Smooth muscle cell (in vitro differentiated cells): ENCODE measurements at regions not wholly inside any gene's neighbourhood (a gene's known extent, or its start where the extent isn't known, plus 50 kb on each side); places are given as distances from the start of the nearest gene placed in this dataset.
"Not testable (repeated sequence)": the region's sequence is repeated elsewhere in the genome, so short reads cannot be mapped to it uniquely, and the experiment has no call there.

Experiments used
- DNase-seq: peaks from one replicate; lab custom pipeline; 2025; ENCODE audit not compliant: unreplicated experiment; lab: John Stamatoyannopoulos, UW
- H2AFZ ChIP-seq: fragments of 200-600 bp; sonication (generic); 2 replicates; pipeline ENCODE4 v1.6.0; 2016; ENCODE audit warnings: antibody characterized with exemption, low read depth, mild to moderate bottlenecking
- H3F3A ChIP-seq: fragments of 200-600 bp; sonication (generic); 2 replicates; pipeline ENCODE4 v1.6.0; 2017; ENCODE audit warnings: antibody characterized with exemption, low read depth
- H3K27ac ChIP-seq: fragments of 200-600 bp; sonication (generic); 2 replicates; pipeline ENCODE4 v1.5.1; 2016; ENCODE audit warnings: low read depth, mild to moderate bottlenecking
- H3K27me3 ChIP-seq: fragments of 200-600 bp; sonication (generic); 2 replicates; pipeline ENCODE4 v1.6.1; 2016; ENCODE audit warnings: low read depth, mild to moderate bottlenecking
- H3K36me3 ChIP-seq: fragments of 200-600 bp; sonication (generic); 2 replicates; pipeline ENCODE4 v1.5.1; 2016; ENCODE audit warnings: low read depth
- H3K4me1 ChIP-seq: fragments of 200-600 bp; sonication (generic); 2 replicates; pipeline ENCODE4 v1.5.1; 2016; ENCODE audit warnings: low read depth
- H3K4me2 ChIP-seq: fragments of 200-600 bp; sonication (generic); 2 replicates; pipeline ENCODE4 v1.6.0; 2016; ENCODE audit warnings: mild to moderate bottlenecking
- H3K4me3 ChIP-seq: fragments of 200-600 bp; sonication (generic); 2 replicates; pipeline ENCODE4 v1.5.1; 2016; ENCODE audit warnings: mild to moderate bottlenecking
- H3K79me2 ChIP-seq: fragments of 200-600 bp; sonication (generic); 2 replicates; pipeline ENCODE4 v1.6.0; 2016; ENCODE audit warnings: low read depth, mild to moderate bottlenecking
- H3K9ac ChIP-seq: fragments of 200-600 bp; sonication (generic); 2 replicates; pipeline ENCODE4 v1.6.0; 2016; ENCODE audit warnings: low read depth
- H3K9me3 ChIP-seq: fragments of 200-600 bp; sonication (generic); replicated peaks from 2 replicates; pipeline ENCODE4 v1.5.1; 2016; ENCODE audit warnings: low read depth
- H4K20me1 ChIP-seq: fragments of 200-600 bp; sonication (generic); 2 replicates; pipeline ENCODE4 v1.6.0; 2016; ENCODE audit warnings: low read depth
- CTCF ChIP-seq: fragments of 200-600 bp; sonication (generic); IDR thresholded peaks from 2 replicates; pipeline ENCODE4 v1.5.1; 2017; ENCODE audit warnings: borderline replicate concordance, mild to moderate bottlenecking, antibody characterized with exemption; ENCODE audit not compliant: insufficient read depth, poor library complexity, severe bottlenecking
- WGBS: methylation state at CpG from one replicate; pipeline ENCODE4 v1.1.7; 2016; ENCODE audit warnings: low lambda C conversion rate; 5-methylcytosine and 5-hydroxymethylcytosine counted together

GRCh38 chr12:100083308-100083707 lies 59.4 kb downstream of the BLTP3B start:
- WGBS: 92% methylated on average over 2 of the region's 2 CpGs
- no peak overlapping the region for H2AFZ ChIP-seq
- H3K79me2 ChIP-seq: no peaks in the 10 kb centered on the region
- H3K27me3 ChIP-seq: no peaks in the 10 kb centered on the region
- no peak for DNase-seq
- H3K9me3 ChIP-seq: no peaks in the 10 kb centered on the region
- H3K4me2 ChIP-seq: no peak overlapping the region
- H3K27ac ChIP-seq: no peak overlapping the region
- no peak overlapping the region for H3K4me3 ChIP-seq
- no peaks in the 10 kb centered on the region for H4K20me1 ChIP-seq
- no peak overlapping the region for H3K9ac ChIP-seq
- TF ChIP-seq CTCF: no peak
- peaks cover 20% of the 10 kb centered on the region for H3K36me3 ChIP-seq
- no peaks in the 10 kb centered on the region for H3F3A ChIP-seq
- no peaks in the 10 kb centered on the region for H3K4me1 ChIP-seq

GRCh38 chr12:100078777-100079176 lies 63.9 kb downstream of the BLTP3B start:
- peaks cover 20% of the 10 kb centered on the region for H3K36me3 ChIP-seq
- 95% methylated on average over 3 of the region's 3 CpGs for WGBS
- H3K4me1 ChIP-seq, DNase-seq, H4K20me1 ChIP-seq, H3K27ac ChIP-seq, H3K9ac ChIP-seq, H3K4me3 ChIP-seq, H3K4me2 ChIP-seq, H3K27me3 ChIP-seq, H2AFZ ChIP-seq, H3F3A ChIP-seq, H3K9me3 ChIP-seq, H3K79me2 ChIP-seq: not testable (repeated sequence)

- TF ChIP-seq CTCF: no peak
- Histone ChIP-seq H3K4me3 (no peak overlapping the region), H3K27me3 (no peaks in the 10 kb centered on the region), H3K9me3 (no peaks in the 10 kb centered on the region), H3K36me3 (peaks cover 12% of the 10 kb centered on the region), H3K4me1 (no peaks in the 10 kb centered on the region), H3K79me2 (no peaks in the 10 kb centered on the region), H3F3A (no peaks in the 10 kb centered on the region), H3K4me2 (no peak overlapping the region), H4K20me1 (no peaks in the 10 kb centered on the region), H3K9ac (no peak overlapping the region), H3K27ac (no peak overlapping the region), H2AFZ (no peak overlapping the region)
- 94% methylated on average over 3 of the region's 3 CpGs for WGBS
- DNase-seq: no peak
These were observed 65.3 kb downstream of the BLTP3B start for GRCh38 chr12:100077367-100077766.

- Histone ChIP-seq H3K27me3 (no peaks in the 10 kb centered on the region), H3K27ac (no peak overlapping the region), H3K4me2 (no peak overlapping the region), H3K36me3 (no peaks in the 10 kb centered on the region), H3K9me3 (no peaks in the 10 kb centered on the region), H3K9ac (no peak overlapping the region), H3F3A (no peaks in the 10 kb centered on the region), H3K79me2 (no peaks in the 10 kb centered on the region), H3K4me3 (no peak overlapping the region), H3K4me1 (no peaks in the 10 kb centered on the region), H2AFZ (no peak overlapping the region), H4K20me1 (no peaks in the 10 kb centered on the region)
- no peak for DNase-seq
- 97% methylated on average over 2 of the region's 2 CpGs for WGBS
- no peak for TF ChIP-seq CTCF
These were observed 67.1 kb downstream of the BLTP3B start for GRCh38 chr12:100075598-100075997.
